ENCODE measurements at regions not wholly inside any gene's neighbourhood (a gene's known extent, or its start where the extent isn't known, plus 50 kb on each side); places are given as distances from the start of the nearest gene placed in this dataset.

DNA sequence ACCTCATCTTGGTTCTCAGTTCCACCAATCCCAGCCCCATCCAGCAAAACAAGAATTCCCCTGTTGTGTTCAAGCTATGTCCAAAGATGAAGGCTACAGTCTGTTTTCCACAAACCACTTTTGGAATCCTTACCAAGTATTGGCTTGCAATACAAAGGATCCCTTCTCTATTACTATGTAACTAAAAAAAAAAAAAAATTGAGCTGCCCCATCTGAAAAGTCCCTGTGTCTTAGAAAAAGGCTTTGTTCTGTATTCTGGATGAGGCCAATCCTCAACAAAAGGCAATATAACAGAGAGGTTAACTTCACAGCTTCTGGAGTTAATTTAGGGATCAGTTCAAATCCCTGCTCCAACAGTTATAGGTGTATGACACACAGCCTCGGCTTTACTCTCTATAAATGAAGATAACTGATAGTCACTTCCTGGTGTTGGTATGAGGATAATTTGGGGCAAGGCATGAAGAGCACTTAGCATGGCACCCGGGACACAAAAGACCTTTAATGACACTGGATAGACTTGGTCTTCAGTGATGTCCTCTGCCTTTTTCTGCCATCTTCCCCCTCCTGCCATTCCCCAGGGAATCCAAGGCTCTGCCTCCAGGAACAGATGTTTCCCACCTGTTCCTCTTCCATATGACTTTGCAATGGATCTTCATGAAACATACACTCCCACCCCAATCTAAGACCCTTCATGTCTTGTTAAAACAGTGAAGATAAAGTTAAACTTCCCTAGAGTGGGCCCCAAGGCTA lies 61.2 kb upstream of the ATL2 start:
- Histone ChIP-seq H3K4me1 (peaks cover 14% of the 10 kb centered on the region), H3K9me3 (no peaks in the 10 kb centered on the region), H3K27me3 (ENCODE audit: low read depth) (no peaks in the 10 kb centered on the region), H3K36me3 (replicated peaks) (no peaks in the 10 kb centered on the region), H3K4me3 (no peak overlapping the region)
- no peak for DNase-seq (ENCODE audit: low spot score in 2 of 2)
- in situ Hi-C loops (cut with MboI; ENCODE audit: low sequenced_read_pairs) = no loop called here

DNA sequence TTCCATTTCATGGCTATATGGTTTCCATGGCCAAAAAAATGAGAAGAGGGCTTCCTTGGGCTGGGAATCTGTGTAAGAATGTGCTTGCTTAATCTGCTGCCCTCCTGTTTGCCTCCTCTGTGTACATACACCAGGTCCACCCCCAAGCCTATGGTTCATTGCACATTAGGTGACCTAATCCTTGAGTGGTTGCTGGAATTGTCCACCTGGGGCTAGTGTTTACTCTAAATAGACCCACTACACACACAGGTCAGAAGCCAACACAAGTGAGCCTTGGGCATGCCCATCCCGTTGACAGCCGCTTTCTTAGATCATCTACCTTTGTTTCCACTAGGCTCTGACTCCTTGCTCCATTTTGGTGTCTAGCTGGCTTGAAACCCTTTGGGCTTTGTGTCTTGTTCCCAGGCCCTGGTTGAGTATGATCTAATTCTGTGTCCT lies 59.2 kb upstream of the ATL2 start:
- no peak overlapping the region for H3K4me3 ChIP-seq
- DNase-seq (ENCODE audit: low spot score in 2 of 2) = no peak
- H3K27me3 ChIP-seq (ENCODE audit: low read depth) = no peaks in the 10 kb centered on the region
- H3K4me1 ChIP-seq = peaks cover 14% of the 10 kb centered on the region
- in situ Hi-C loops (cut with MboI; ENCODE audit: low sequenced_read_pairs) = no loop called here
- H3K9me3 ChIP-seq = no peaks in the 10 kb centered on the region
- H3K36me3 ChIP-seq (replicated peaks) = no peaks in the 10 kb centered on the region

DNA sequence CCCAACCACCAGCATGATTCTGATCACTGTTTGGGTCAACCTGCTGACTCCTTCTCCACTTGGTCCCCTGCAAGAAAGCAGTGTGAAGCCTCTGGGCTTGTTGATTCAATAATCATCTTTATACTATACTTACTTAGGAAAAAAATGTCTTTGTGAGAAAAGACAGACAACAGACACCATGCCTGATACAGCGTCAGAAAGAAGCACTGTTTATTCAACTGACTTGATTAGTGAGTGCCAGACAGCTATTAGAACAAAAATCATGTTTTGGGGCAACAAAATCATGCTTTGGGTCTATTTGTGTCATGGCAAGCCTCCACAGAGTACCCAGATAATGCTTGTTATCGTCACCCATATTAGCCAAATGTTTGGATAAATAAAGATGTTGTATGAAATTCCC lies 58.7 kb upstream of the ATL2 start:
- Histone ChIP-seq H3K36me3 (replicated peaks) (no peaks in the 10 kb centered on the region), H3K27me3 (ENCODE audit: low read depth) (no peaks in the 10 kb centered on the region), H3K9me3 (no peaks in the 10 kb centered on the region), H3K4me1 (peaks cover 15% of the 10 kb centered on the region), H3K4me3 (no peak overlapping the region)
- DNase-seq (ENCODE audit: low spot score in 2 of 2) = no peak
- in situ Hi-C loops (cut with MboI; ENCODE audit: low sequenced_read_pairs) = no loop called here

DNA sequence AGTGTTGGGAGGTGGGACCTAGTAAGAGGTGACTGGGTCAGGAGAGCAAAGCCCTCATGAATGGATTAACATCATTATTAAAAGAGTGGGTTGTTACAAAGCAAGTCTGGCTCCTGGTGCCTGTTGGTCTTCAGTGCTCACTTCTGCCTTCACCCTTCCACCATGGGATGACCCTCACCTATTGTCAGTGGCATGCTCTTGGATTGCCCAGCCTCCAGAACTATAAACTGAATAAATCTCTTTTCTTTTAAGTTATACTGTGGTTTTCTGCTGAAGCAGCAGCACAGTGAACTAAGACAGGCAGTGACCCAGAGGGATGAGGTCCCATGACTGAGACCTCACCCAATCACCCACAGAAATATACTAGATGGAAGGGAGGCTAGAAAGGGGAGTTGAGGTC lies 57.5 kb upstream of the ATL2 start:
- DNase-seq (ENCODE audit: low spot score in 2 of 2) = no peak
- in situ Hi-C loops (cut with MboI; ENCODE audit: low sequenced_read_pairs) = no loop called here
- H3K4me3 ChIP-seq = no peak overlapping the region
- H3K4me1 ChIP-seq = peaks cover 15% of the 10 kb centered on the region
- no peaks in the 10 kb centered on the region for H3K36me3 ChIP-seq (replicated peaks)
- H3K9me3 ChIP-seq = no peaks in the 10 kb centered on the region
- no peaks in the 10 kb centered on the region for H3K27me3 ChIP-seq (ENCODE audit: low read depth)

DNA sequence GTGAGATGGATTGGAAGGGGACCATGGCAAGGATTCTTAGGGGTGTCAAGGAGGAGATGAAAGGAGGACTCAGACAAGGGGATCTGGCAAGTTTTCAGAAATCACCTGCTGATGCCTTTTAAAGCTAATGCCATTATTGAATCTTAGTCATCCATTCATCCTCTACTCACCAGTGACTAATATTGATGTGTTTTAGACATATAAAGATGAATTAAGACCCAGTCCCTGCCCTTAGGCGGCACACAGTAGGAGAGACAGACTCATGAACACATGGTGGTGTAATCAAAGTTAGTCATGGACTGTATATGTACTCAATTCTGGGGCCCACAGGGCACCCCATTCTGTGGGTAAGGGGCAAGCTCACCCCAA lies 56.5 kb upstream of the ATL2 start:
- Histone ChIP-seq H3K4me1 (peaks cover 23% of the 10 kb centered on the region), H3K4me3 (no peak overlapping the region), H3K36me3 (replicated peaks) (no peaks in the 10 kb centered on the region), H3K9me3 (no peaks in the 10 kb centered on the region), H3K27me3 (ENCODE audit: low read depth) (no peaks in the 10 kb centered on the region)
- in situ Hi-C loops (cut with MboI; ENCODE audit: low sequenced_read_pairs) = no loop called here
- no peak for DNase-seq (ENCODE audit: low spot score in 2 of 2)

DNA sequence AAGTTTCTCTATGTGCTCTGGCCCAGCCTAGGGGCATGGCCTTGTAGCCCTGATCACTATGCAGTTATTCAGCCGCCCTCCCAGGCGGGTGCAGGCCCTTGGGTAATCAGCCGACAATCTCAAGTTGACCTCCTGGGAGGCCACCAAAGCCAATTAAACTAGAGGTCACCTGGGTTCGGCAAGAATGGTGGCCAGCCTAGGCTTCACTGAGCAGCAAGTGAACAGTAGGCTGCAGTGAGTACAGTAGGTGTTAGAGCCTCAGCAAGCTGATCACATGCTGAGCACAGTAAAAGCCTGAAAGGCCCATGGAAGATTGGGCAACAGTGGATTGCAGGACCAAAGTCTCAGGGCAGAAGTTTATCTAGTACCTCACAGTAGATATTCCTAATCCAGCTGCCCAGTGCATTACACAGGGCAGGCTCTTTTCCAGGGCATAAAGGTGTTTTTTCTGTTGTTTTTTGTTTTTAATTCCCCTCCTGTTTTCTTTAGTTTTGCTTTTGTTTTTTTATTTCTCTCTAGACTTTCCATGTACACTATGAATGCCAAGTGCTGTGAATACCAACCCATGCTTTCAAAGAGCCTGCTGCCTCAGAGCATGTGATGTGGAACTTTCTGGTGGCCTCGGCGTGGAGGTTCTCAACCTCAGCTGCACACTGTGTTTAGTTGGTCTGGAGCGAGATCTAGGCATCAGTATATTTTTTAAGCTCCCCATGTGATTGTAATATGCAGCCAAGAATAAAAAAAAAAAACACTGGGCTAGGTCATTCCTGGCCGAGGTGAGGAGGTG lies 55.9 kb upstream of the ATL2 start:
- Histone ChIP-seq H3K4me3 (no peak overlapping the region), H3K27me3 (ENCODE audit: low read depth) (no peaks in the 10 kb centered on the region), H3K9me3 (no peaks in the 10 kb centered on the region), H3K4me1 (peaks cover 28% of the 10 kb centered on the region), H3K36me3 (replicated peaks) (no peaks in the 10 kb centered on the region)
- in situ Hi-C loops (cut with MboI; ENCODE audit: low sequenced_read_pairs) = no loop called here
- DNase-seq (ENCODE audit: low spot score in 2 of 2) = peak in 1 of 2 experiments; percentile 43

DNA sequence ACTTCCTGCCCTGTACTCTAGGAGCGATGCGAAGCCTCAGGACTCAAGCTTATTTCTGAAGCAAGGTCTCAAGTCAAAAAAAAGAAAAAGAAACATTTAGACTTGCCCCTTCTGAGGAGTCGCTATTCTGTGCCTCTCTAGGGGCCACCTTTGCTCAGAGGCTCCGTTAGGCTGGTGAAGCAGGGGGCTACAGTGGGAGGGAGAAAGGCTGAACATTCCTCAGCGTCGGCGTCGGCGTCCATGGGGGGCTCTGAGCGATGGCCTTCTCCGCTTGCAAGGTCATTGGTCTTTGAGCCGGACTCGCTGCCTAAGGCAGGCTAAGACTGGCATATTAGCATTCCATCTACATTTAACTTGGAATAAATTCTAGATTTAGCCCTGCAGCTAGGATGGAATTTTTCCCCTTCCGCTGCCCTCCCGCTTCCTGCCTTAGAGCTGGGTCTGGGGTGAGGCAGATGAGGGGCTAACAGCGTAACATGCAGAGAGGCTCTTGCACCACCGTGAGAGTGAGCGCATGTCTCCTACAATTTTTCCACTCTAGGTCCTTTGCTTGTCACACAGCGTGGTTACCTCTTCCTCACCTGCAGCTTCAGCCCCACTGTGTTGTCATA lies 53.6 kb upstream of the ATL2 start:
- no peak for DNase-seq (ENCODE audit: low spot score in 2 of 2)
- Histone ChIP-seq H3K36me3 (replicated peaks) (no peaks in the 10 kb centered on the region), H3K27me3 (ENCODE audit: low read depth) (no peaks in the 10 kb centered on the region), H3K4me3 (no peak overlapping the region), H3K4me1 (peaks cover 41% of the 10 kb centered on the region), H3K9me3 (no peaks in the 10 kb centered on the region)
- in situ Hi-C loops (cut with MboI; ENCODE audit: low sequenced_read_pairs) = no loop called here

DNA sequence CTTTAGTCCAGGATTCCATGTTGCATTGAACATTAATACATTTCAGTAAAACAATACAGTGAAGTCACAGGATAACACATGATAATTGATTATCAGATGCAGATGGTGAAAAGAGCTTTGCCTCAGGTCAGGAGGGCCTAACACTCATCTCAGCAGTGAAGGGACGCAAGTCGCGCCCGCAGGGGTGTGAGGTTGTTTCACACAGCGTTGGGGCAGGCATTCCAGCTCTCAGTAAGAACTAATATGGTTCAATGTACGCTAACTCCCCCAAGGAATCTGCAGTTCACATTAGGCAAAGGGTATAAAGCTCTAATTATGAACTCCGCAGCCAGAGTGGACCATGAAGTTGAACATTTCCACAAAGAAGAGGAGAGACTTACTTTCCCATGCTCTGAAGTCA lies 53.1 kb upstream of the ATL2 start:
- no peaks in the 10 kb centered on the region for H3K36me3 ChIP-seq (replicated peaks)
- DNase-seq (ENCODE audit: low spot score in 2 of 2) = no peak
- H3K4me1 ChIP-seq = peaks cover 41% of the 10 kb centered on the region
- H3K4me3 ChIP-seq = no peak overlapping the region
- H3K9me3 ChIP-seq = no peaks in the 10 kb centered on the region
- in situ Hi-C loops (cut with MboI; ENCODE audit: low sequenced_read_pairs) = no loop called here
- no peaks in the 10 kb centered on the region for H3K27me3 ChIP-seq (ENCODE audit: low read depth)

DNA sequence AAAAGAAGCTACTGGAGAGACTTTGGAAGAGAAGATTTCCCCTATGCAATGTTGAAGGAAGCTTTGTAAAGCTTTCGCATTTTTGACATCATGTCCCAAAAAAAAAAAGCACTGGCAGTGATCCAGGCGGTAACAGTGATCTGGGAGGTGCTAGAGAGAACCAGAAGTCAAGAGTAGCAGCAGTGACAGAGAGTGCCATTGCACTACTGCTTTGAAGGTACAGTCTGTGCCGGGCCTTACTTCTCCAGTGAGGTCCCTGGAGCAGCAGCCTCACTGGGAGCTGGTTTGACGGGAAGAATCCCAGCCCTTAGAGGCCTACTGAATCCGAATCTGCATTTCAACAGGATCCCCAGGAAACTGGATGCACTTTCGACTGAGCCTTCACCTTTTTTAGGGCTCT lies 50.9 kb upstream of the ATL2 start:
- Histone ChIP-seq H3K36me3 (replicated peaks) (no peaks in the 10 kb centered on the region), H3K4me1 (peaks cover 37% of the 10 kb centered on the region), H3K27me3 (ENCODE audit: low read depth) (no peaks in the 10 kb centered on the region), H3K9me3 (no peaks in the 10 kb centered on the region), H3K4me3 (no peak overlapping the region)
- DNase-seq (ENCODE audit: low spot score in 2 of 2) = no peak
- in situ Hi-C loops (cut with MboI; ENCODE audit: low sequenced_read_pairs) = no loop called here

DNA sequence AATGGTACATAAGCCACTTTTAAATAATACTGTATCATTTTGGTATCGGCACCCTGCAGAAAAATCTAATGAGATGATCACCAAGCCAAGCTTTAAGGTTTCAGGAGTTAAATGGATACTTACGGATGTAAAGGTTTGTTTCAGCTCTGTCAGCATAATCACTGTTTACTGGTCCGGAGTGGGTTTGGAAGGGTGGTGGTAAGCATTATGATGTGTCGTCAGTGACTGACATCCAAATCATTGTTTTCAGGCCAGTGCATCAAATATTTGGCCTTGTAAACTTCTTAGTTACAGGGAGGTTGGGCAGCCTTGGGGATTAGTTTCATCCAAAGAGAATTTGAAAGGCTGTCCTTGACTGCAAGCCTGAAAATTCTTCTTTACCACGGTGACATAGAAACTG lies 50.0 kb upstream of the ATL2 start:
- H3K4me1 ChIP-seq = peaks cover 31% of the 10 kb centered on the region
- in situ Hi-C loops (cut with MboI; ENCODE audit: low sequenced_read_pairs) = no loop called here
- no peak overlapping the region for H3K4me3 ChIP-seq
- no peaks in the 10 kb centered on the region for H3K27me3 ChIP-seq (ENCODE audit: low read depth)
- peak; percentile 37 to 39 for DNase-seq (ENCODE audit: low spot score in 2 of 2)
- H3K36me3 ChIP-seq (replicated peaks) = no peaks in the 10 kb centered on the region
- H3K9me3 ChIP-seq = no peaks in the 10 kb centered on the region
